Natural killer cell (primary cell): ENCODE measurements at regions not wholly inside any gene's neighbourhood (a gene's known extent, or its start where the extent isn't known, plus 50 kb on each side); places are given as distances from the start of the nearest gene placed in this dataset.

Experiments used
- ATAC-seq, 3 donors: fragments of 150-1000 bp in 2 of 3; fragments of 200-7000 bp in 1 of 3; cut with Tn5 transposase; 1 replicate in 1 of 3; 2 replicates in 2 of 3; pipeline ENCODE4 v1.10.0; 2021; ENCODE audit warnings: mild to moderate bottlenecking in 2 of 3, moderate library complexity in 2 of 3
- DNase-seq, 2 donors: peaks; one replicate each; pipeline versions ENCODE4 v3.0.0 to v3.0.0-alpha.2; 2013 to 2021; ENCODE audit warnings: mixed read lengths in 1 of 2
- H3K27ac ChIP-seq: one replicate; pipeline ENCODE4 v1.5.1; 2013; ENCODE audit warnings: mild to moderate bottlenecking, low read length
- H3K27me3 ChIP-seq: one replicate; pipeline ENCODE4 v1.6.1; 2013; ENCODE audit warnings: low read length; ENCODE audit not compliant: control insufficient read depth, insufficient read depth
- H3K36me3 ChIP-seq: one replicate; pipeline ENCODE4 v1.6.1; 2013; ENCODE audit warnings: low read length; ENCODE audit not compliant: control insufficient read depth, insufficient read depth
- H3K4me1 ChIP-seq: one replicate; pipeline ENCODE4 v1.6.1; 2013; ENCODE audit warnings: low read length; ENCODE audit not compliant: control insufficient read depth, insufficient read depth
- H3K4me3 ChIP-seq: one replicate; pipeline ENCODE4 v1.5.1; 2013; ENCODE audit warnings: low read length
- H3K9me3 ChIP-seq: one replicate; pipeline ENCODE4 v1.6.1; 2013; ENCODE audit warnings: low read length; ENCODE audit not compliant: control insufficient read depth, insufficient read depth
- H3K27ac Mint-ChIP-seq, 2 donors: one replicate each; pipeline ENCODE4 v1.8.0; 2022; ENCODE audit warnings: mild to moderate bottlenecking in 2 of 2, mixed read lengths in 2 of 2, moderate library complexity in 1 of 2
- H3K27me3 Mint-ChIP-seq, 2 donors: one replicate each; pipeline ENCODE4 v1.8.0; 2022; ENCODE audit warnings: low read depth in 2 of 2, mixed read lengths in 2 of 2
- H3K36me3 Mint-ChIP-seq: one replicate; pipeline ENCODE4 v1.8.0; 2022; ENCODE audit warnings: mixed read lengths
- H3K4me1 Mint-ChIP-seq, 2 donors: one replicate each; pipeline ENCODE4 v1.8.0; 2022; ENCODE audit warnings: mixed read lengths in 2 of 2
- H3K4me3 Mint-ChIP-seq: one replicate; pipeline ENCODE4 v1.8.0; 2022; ENCODE audit warnings: mild to moderate bottlenecking, moderate library complexity, mixed read lengths
- H3K9me3 Mint-ChIP-seq, 2 donors: one replicate each; pipeline ENCODE4 v1.8.0; 2022; ENCODE audit warnings: mixed read lengths in 2 of 2
- WGBS: methylation state at CpG from one replicate; pipeline ENCODE4 v1.1.7; 2013; ENCODE audit warnings: missing lambda C conversion rate; ENCODE audit not compliant: insufficient coverage; 5-methylcytosine and 5-hydroxymethylcytosine counted together
- intact Hi-C: fragments of 100-400 bp; cut with micrococcal nuclease; formaldehyde crosslinking; loops from one replicate; pipeline ENCODE4 v1.14.2; 2022
- TF ChIP-seq, protein P1 (sequence below): fragments of 200-600 bp; IDR thresholded peaks from one replicate; pipeline ENCODE4 v1.8.0; 2022; ENCODE audit warnings: antibody characterized with exemption

DNA sequence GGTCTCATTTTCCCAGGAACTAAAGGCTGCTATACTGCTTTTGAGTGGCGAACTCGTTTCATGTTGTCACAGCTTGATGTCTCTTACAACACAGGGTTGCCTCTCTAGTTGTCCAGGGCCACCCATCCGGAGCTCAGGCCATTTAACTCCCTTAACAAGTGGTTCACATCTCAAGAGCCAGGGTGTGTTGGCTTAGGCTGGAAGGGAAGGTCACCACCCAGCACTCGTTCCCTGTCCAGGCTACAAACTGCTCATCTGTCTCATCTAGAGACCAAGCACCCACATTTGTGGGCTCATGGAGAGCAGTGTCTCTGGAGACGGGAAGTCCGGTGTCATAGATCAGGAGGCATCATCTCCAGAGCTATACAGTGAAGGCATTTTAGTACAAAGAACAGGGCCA lies 106.8 kb upstream of the EXOC2 start:
- ATAC-seq (no peak), DNase-seq (no peak)
- H3K36me3 Mint-ChIP-seq, result no peaks in the 10 kb centered on the region
- H3K27ac ChIP-seq, result no peak overlapping the region
- H3K4me3 Mint-ChIP-seq, result no peak overlapping the region
- H3K4me1 ChIP-seq, result no peaks in the 10 kb centered on the region
- H3K36me3 ChIP-seq, result no peaks in the 10 kb centered on the region
- no peaks in the 10 kb centered on the region for H3K9me3 Mint-ChIP-seq
- no peak overlapping the region for H3K27ac Mint-ChIP-seq
- H3K9me3 ChIP-seq, result no peaks in the 10 kb centered on the region
- peaks cover 19 to 37% of the 10 kb centered on the region in 2 donors for H3K27me3 Mint-ChIP-seq
- WGBS, result 74% methylated on average over 6 of the region's 6 CpGs
- no peaks in the 10 kb centered on the region for H3K4me1 Mint-ChIP-seq
- no peak overlapping the region for H3K4me3 ChIP-seq
- intact Hi-C loops, result loop anchor here (5.0 kb wide), 1 partner anchor 588 kb away; the partner anchor contains the start of gene FOXF2
- H3K27me3 ChIP-seq, result peaks cover 3% of the 10 kb centered on the region
- TF ChIP-seq, protein P1, sequence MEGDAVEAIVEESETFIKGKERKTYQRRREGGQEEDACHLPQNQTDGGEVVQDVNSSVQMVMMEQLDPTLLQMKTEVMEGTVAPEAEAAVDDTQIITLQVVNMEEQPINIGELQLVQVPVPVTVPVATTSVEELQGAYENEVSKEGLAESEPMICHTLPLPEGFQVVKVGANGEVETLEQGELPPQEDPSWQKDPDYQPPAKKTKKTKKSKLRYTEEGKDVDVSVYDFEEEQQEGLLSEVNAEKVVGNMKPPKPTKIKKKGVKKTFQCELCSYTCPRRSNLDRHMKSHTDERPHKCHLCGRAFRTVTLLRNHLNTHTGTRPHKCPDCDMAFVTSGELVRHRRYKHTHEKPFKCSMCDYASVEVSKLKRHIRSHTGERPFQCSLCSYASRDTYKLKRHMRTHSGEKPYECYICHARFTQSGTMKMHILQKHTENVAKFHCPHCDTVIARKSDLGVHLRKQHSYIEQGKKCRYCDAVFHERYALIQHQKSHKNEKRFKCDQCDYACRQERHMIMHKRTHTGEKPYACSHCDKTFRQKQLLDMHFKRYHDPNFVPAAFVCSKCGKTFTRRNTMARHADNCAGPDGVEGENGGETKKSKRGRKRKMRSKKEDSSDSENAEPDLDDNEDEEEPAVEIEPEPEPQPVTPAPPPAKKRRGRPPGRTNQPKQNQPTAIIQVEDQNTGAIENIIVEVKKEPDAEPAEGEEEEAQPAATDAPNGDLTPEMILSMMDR, result no peak

DNA sequence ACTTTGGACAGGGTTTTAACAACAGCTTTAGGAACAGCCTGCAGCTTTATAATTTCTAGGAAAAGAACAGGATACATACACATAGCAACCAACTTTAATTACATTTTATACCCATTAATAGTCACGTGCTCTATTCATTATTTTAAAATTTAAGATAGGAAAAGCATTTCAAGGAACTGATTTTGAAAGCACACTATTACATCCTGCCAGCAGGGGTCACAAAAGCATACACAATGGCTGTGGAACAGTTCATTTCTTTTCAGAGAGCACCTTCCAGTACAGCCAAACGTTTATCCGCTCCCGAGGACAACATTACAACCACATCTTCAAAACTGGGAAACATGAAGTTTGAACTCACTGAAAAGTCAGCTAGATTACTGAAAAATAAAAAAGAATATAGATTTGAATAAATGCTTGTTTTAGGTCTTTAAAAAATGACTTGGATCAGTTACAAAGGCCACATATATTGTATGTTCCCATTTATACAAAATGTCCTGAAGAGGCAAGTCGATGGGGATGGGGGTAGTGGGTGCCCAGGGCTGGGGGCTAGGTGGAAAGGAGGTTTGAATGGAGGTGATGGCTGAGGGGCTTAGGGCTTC lies 104.6 kb upstream of the EXOC2 start:
- Histone ChIP-seq H3K27me3 (peaks cover 3% of the 10 kb centered on the region), H3K36me3 (no peaks in the 10 kb centered on the region), H3K27ac (no peak overlapping the region), H3K4me1 (no peaks in the 10 kb centered on the region), H3K4me3 (no peak overlapping the region), H3K9me3 (no peaks in the 10 kb centered on the region)
- H3K36me3 Mint-ChIP-seq, result no peaks in the 10 kb centered on the region
- H3K9me3 Mint-ChIP-seq, result no peaks in the 10 kb centered on the region
- no peaks in the 10 kb centered on the region for H3K4me1 Mint-ChIP-seq
- TF ChIP-seq, protein P1, result peak; percentile 66
- peak in 1 of 2 donors; percentile 63 for DNase-seq
- no peak overlapping the region for H3K27ac Mint-ChIP-seq
- WGBS, result 0% methylated on average over 2 of the region's 5 CpGs
- peaks cover 22 to 38% of the 10 kb centered on the region in 2 donors for H3K27me3 Mint-ChIP-seq
- intact Hi-C loops, result loop anchor here (5.0 kb wide), 1 partner anchor 590 kb away; the partner anchor contains the start of gene FOXF2
- ATAC-seq, result peak in 2 of 3 donors; percentile 40 to 51
- no peak overlapping the region for H3K4me3 Mint-ChIP-seq

DNA sequence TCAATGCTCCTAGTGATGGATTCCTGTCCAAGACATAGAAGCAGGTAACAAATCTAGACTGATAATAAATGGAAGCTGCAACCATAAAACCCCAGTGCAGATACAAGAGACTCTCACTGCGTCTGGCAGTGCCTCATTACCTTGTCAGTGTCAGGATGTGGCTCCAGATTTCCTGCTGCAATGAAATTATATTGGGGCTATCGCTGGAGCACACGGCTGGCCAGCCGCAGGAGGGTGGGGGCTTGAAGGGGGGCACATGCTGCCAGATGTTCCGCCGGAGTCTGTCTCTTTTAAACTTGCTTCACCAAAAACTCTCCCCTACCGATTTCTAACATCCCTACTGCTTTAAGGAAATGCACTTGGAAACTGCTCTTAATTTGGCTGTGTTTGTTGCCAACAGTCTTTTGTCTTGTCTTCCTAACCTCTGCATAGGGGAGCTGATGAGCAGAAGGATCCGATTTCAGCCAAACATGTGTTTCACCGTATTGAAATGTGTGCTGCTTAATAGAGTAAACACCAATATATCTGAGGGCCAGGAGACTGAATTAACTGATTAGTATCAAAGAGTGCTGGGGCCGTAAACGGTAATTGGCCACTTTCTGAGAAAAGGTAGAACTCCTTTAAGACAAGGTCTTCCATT lies 102.2 kb upstream of the EXOC2 start:
- no peak overlapping the region for H3K27ac ChIP-seq
- TF ChIP-seq, protein P1, result no peak
- H3K27me3 ChIP-seq, result peaks cover 3% of the 10 kb centered on the region
- H3K4me1 ChIP-seq, result no peaks in the 10 kb centered on the region
- H3K4me1 Mint-ChIP-seq, result no peaks in the 10 kb centered on the region
- 20% methylated on average over 11 of the region's 11 CpGs for WGBS
- H3K9me3 Mint-ChIP-seq, result no peaks in the 10 kb centered on the region
- peaks cover 31 to 42% of the 10 kb centered on the region in 2 donors for H3K27me3 Mint-ChIP-seq
- no peak overlapping the region for H3K27ac Mint-ChIP-seq
- ATAC-seq (no peak), DNase-seq (no peak)
- intact Hi-C loops, result loop anchor here (5.0 kb wide), 1 partner anchor 592 kb away; the partner anchor contains the start of gene FOXF2
- H3K4me3 Mint-ChIP-seq, result no peak overlapping the region
- no peak overlapping the region for H3K4me3 ChIP-seq
- H3K36me3 Mint-ChIP-seq, result no peaks in the 10 kb centered on the region
- H3K36me3 ChIP-seq, result no peaks in the 10 kb centered on the region
- no peaks in the 10 kb centered on the region for H3K9me3 ChIP-seq
